Daoy (cell line): ENCODE measurements at regions not wholly inside any gene's neighbourhood (a gene's known extent, or its start where the extent isn't known, plus 50 kb on each side); places are given as distances from the start of the nearest gene placed in this dataset.
"Not testable (repeated sequence)": the region's sequence is repeated elsewhere in the genome, so short reads cannot be mapped to it uniquely, and the experiment has no call there.

ENCODE experiments used
- DNase-seq: peaks from one replicate; pipeline ENCODE4 v3.0.0-alpha.2; 2015; ENCODE audit warnings: low read depth

DNA sequence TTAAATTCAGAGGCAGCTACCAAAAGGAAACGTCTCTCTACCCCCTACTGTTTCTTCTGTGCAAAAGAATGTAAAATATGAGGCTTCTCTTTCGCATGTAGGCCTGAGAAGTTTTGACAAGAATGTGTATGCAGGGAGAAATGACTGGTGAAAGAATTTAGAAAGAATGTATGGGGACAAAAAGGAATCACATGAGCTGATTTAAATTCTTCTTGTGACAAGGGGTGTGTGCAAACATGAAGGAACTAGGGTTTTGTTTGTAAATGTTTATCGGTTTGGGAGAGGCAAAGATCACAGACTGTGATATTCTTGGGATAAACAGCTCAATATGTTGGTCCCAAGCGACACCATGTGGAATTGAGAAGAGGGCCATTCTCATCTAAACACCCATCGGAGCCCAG lies 345.2 kb upstream of the VRK2 start:
- DNase-seq = peak; percentile 2

DNA sequence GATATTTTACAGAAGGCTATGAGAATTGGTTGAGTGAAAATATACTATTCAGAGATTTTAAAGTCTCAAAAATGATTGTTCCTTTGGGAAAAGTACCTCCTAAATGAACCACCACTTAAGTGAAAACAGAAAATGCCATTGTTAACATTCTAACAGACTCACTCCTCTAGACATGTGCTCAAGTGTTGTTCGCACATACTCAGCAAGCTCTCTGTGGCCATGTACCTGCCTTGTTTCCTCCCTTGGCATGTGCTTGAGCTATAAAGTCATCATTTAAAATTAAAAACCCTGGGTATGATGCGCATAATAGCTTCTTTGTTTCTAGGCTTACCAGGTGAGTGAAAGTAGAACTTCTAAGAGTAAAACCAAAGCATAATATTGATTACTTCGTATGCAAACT lies 343.2 kb upstream of the VRK2 start:
- DNase-seq = no peak

DNA sequence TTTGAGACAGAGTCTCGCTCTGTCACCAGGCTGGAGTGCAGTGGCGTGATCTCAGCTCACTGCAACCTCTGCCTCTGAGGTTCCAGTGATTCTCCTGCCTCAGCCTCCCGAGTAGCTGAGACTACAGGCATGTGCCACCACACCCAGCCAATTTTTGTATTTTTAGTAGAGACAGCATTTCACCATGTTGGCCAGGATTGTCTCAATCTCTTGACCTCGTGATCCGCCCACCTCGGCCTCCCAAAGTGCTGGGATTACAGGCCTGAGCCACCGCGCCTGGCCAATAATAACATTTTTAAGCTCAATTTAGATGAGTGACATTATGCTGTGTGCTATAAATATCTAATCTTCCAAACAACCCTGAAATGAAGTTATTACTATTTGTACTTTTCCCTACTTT lies 338.8 kb upstream of the VRK2 start:
- DNase-seq = not testable (repeated sequence)

DNA sequence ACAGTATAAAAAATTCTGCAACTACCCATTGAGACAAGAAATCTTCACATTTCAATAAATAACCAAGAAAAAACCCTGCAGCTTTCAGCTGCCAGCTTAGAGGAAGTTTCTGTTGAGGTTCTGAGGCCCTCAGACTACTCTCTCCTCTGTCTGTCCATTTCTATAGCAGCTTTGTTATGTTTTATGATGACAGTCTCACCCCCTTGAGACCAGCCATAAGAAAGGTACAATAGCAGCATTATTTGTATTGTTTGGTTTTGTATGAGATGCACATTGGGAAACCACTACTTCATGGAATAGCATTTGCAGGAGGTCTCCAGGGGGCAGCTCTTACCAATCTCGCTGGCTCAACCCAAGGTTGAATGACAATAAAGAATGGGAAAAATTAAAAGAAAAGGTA lies 334.6 kb upstream of the VRK2 start:
- DNase-seq = no peak

DNA sequence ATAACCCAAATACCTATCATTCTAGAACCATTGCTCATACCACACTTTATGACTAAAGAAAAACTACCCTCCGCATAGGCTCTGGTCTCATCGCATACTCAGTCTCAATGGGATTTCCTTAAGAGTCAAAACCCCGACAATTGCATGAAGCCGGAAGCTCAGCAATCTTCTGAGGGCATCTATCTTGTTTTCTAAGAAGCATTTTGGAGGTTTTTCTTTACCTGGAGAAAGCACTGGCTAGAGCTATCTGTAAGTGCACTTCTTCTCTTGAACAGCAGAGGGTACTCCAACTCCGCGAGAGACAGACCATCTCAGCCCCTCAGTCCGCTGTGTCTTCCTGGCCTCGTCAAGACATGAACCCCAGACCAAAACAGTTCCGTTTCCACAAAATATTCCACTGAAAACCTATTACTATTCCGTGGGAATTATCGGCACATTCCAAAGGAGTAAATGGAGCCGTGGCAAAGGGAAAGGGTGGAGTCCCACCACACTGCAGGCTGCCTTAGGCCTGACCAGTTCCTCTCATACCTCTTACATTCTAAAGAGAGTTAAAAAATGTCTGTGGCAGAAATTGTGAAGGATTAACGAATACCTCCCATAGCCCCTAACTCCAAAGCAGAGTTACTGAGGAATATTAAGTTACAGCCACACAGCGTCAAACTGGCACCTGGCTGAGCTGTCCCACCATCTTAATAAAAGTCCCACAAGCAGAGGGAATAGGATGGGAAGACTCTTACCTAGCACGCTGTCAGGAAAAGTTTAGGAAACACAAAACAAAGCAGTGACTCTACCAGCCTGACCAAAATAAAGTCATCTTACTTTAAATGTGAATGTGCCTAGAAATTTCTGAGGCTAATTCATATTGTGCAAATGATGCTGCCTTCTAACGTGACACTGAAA lies 325.6 kb upstream of the VRK2 start:
- DNase-seq = peak; percentile 67

DNA sequence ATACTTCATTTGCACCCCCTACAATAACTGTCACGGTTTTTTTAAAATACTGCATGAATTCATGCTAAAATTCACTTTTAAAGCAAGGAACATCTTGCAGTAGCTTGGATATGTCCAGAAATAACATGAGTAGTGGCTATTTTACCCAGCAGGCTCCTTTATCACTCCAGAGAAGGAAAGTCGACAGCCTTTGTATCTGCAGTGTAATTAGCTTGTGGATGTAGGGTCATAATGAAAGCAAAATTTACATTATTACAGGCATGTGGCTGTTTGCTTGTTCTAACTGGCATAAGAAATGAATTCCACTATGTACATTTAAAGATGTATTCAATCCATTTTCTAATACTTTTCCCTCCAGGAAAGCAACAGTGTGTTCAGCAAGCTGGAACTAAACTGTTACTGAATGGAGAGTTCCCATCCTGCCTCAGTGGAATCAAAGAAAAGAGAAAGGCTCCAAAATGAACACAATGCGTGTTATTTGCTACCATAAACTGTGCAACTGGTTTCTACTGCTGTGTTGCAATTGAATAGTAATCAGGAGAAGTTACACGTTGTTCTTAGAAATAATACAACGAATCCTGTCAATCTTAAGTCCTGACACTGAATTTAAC lies 321.2 kb upstream of the VRK2 start:
- no peak for DNase-seq

DNA sequence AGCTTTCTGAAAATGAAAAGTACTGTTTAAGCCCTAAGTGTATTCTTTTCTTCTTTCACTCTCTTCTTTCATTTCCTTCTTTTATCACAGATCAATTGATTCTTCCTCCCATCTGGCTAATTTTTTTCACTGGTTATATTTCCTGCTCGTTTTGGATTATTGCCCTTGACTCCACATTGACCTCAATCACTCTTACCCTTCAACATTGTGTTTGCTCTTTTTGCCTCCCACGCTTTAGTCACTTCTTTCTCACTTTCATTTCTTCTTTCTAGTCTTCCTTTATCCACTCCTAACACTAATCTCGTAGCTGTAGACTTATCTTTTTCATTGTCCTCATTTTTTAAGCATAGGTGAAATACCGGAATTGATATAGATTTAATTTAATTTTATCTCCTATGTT lies 320.3 kb upstream of the VRK2 start:
- DNase-seq = no peak

DNA sequence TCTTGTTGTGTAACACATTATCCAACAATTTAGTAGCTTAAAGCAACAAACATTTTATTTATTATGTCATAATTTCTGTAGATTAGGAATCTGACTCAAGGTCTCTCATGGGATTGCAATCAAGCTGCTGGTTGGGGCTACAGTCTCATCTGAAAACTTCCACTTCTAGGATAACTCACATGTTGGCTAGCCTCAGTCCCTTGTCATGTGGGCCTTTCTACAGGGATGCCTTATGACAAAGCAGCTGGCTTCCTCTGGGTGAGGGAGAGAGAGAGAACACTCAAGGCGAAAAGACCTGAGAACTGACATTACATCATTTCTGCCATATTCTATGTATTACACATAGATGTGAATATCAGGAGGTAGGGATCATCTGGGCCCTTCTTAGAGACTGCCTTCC lies 317.9 kb upstream of the VRK2 start:
- no peak for DNase-seq

DNA sequence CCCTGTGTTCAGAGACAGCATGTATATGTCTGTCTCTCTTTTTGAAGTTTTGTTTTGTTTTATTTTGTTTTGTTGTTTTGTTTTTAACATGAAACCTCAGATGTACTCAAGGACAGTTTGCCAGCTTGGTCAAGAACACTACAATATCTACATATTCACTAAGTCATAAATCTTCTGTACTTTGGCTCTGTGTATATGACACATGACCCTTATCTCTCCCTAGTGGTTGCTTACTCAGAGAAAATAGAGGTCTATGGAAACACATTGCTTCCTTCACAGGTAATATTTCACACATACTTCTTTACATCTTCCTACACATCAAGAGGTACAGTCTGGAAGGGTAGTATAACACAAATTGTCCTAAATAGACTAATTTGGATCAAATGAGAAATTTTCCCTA lies 312.6 kb upstream of the VRK2 start:
- no peak for DNase-seq

DNA sequence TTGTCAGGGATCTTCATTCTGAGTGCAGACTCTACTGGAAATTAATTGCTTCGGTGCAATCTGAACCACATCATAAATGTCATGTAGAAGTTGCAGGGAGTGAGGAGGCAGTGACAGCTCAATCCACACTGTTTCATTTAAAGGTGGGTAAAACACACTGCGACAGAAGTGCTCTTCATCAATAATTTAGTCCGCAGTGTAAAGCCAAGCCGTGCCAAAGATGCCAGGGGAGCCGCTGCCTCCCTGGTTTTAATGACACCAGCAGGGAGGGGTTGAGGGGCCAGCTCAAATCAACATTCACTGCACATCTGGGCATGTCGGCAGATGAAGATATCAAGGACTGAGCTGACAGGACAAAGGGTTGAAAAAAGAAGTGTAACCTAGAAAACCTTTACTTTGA lies 305.7 kb upstream of the VRK2 start:
- no peak for DNase-seq

DNA sequence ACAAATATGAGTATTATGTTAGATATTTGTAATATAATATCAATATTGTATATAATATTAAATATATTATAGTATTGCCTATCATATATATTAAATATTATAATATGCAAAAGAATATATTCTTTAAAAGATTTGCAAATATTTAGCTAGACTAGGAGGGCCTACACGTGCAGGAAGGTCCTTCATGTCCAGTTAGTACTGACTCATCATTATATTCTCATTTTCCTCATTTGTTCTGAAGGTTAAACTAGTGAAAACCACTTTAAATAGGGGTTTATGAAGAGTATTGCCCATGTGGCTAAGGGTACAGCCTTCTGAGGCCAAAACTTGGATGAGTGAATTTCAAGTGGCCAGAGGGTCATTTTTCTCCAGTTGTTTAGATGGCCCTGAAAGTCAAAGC lies 293.0 kb upstream of the VRK2 start:
- DNase-seq = no peak

DNA sequence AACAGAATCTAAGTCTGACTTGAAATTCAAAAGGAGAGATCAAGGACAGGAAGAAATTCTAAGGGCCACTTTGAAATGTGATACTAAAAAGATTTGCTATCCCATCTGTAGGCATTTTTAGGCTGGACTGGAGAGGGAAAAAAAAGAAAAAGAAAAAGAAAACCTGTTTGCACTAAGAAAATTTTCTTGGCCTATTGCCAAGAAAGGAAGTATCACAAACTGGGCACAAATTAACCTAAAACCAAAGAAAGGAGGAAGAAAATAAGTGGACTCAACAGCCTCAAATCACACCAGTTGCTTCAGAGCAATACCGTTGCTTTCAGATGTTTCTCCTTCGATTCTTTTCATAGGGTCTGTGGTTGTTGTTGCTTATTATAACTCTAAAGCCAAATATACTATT lies 287.9 kb upstream of the VRK2 start:
- DNase-seq = no peak

DNA sequence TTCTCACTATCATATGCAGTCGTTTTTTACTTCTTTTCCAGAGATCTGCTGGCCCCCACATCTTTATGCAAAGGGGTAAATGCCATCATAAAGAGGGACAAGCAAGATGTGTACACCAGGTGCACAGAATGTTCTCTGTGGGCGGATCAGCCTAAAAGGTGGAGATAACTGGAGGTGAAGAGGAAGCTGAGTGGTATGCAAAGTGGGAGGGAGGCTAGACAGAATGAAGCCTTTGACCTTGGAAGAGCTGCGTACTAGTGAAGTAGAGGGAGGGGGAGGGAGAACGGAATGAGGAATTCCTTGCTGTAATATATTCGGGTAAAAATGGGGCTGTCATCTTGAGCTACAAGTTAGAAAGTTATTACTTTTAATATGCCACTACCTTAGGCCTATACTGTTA lies 287.5 kb upstream of the VRK2 start:
- no peak for DNase-seq

DNA sequence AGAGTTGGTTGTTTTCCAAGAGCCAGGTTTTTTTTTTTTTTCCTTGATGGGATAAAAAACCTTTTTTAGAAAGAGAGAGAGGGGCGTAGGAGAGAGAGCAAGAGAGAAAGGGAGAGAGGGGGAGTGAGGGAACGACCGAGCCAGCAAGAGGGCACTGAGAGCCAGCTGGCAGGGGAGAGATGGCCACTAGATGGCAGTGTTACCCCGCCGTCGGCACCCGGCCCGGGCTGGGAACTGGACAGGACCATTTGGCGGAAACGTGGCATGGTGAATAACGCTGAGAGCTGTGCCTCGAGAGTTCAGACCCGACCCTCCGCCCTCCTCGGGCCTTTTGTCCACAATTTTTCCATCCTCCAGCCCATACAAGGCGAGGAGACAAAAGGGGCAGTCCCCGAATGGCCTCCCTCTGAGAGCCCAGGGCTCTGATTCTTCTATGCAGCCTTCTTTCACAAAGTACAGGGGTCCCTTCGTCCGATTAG lies 286.7 kb upstream of the VRK2 start:
- DNase-seq = peak; percentile 87

DNA sequence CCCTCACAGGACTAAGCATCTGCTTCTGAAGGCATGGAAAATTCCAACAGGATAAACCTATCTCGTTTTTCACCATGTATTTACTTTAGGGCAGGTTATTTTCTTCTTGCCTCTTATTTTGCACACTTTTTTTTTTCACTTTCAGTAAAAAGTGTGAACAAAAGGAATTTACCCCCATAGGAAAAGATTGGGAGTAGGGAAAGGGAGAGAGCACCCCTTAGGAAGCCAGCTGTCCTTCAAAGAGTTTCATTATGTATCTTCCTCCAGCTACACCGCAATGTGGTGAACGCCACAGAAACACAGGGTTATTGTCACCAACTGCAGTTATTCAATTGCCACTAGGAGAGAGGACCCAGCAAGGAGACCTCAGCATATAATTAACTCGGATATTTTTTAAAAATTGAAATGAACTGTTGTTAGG lies 286.2 kb upstream of the VRK2 start:
- no peak for DNase-seq

DNA sequence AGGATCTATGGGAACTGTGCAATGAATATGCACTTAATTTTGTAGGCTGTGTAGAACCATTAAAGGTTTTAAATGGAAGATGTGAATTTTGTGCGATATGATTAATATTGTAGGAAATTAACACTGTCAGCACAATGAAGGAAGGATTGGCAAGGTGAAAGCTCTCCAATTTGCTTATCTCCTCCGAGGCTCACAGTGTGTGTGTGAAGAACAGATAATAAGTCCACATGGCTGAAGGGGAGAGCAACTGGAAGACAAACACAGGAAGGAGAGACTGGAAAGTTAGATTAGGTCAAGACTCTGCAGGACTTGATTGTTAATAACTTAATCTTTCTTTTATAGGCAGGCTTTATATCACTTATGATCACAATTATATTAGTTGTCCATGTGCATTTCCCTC lies 269.7 kb upstream of the VRK2 start:
- no peak for DNase-seq

DNA sequence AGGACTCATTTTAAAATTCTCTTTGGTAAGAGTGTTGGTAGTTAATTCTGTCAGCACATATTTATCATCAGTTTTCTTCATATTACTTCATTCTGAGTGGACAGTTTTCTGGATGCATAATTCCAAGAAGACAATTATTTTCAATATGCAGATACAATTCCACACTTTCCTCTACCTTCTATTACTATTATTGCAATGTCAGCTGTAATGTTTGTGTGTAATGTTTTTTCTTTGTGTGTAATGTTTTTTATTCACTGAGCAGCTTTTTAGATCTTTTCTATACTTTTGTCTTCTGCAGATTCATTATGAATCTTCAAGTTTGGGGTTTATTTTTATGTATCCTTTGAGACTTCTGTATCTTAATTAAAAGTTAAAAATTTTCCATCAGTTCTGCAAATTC lies 264.0 kb upstream of the VRK2 start:
- no peak for DNase-seq

DNA sequence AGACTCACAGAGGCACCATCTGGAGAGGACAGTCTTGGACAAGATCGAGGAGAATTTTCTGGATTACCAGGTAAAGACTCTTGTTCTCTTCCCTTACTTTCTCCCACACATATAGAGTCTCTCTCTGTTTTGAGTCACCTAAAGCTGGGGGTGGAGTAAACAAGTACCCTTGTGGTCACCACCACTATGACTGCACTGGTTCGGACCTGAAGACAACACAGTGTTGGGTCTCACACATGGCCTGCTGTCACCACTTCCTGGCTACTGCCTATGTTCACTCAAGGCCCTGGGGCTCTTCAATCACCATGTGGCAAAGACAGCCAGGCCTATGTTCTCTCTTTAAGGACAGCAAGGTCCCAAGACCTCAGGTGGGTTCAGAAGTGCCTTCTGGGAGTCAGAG lies 253.3 kb upstream of the VRK2 start:
- no peak for DNase-seq

DNA sequence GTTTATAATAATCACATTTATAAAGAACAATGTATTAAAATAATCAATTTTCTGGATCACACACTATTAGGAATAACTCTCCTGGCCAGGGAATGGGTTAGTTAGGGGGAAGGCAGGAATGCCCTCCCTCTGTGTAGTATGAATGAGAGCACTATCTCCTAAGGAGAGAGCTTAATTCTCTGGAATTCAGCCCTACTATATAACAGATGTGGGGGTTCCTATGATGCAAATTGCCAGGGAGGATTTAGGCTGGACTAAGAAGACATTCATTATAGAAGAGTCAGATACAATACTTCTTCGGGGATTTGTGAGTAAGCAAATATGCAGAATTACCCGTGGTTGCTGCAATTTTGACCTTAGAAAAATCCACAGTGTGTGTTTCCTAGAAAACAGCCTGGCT lies 250.1 kb upstream of the VRK2 start:
- no peak for DNase-seq

DNA sequence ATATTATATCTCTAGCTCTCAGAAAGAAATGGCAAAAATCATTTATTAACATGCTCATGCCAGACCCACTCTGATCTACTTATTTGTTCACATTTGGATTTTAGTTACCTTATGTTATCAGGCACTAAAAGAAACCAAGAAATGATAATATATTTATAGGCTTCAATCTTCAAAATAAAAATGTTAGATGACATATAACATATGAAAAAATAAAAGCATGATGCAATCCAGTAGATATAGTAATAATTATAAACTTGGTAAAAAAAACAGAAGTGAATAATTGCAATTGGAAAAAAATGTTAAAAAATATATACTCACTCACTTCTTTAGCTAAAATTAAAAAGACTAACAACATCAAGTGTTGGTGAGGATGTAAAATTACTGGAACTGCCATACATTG lies 248.3 kb upstream of the VRK2 start:
- DNase-seq = no peak

DNA sequence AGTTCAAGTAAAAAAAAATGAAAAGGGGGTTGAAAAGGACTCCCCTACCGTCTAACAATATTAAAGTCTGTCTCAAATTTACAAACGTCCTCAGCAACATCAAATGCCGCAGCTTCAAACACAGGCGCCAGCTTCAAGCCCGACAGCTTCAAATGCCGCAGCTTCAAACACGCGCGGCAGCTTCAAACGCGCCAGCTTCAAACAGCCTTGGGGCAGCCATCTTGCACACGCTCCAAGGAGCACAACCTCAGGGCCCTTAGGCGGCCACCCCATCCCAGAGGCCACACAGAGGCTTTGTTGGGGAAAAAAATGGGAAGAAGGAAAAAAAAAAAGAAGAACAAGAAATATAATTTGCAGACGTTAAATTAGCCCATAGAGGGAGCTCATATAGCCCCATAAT lies 244.4 kb upstream of the VRK2 start:
- DNase-seq = peak; percentile 8

DNA sequence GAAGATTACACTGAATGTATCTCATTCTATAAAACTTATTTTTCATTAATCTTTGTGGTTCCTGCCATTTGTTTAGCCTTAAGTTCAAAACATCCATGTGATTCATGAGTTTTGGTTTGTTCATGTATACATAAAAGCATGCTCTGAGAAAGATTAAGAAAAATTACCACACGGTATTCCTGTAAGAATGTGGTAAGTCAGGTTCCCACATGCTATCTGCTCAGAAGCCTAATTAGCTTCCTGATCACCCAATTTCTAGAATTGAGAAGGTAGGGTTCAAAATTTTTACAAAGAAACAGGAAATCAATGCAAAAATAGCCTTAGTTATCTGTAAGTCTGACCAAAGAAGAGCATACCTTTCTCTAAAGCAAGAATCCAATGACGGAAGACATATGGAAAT lies 241.6 kb upstream of the VRK2 start:
- DNase-seq = no peak

DNA sequence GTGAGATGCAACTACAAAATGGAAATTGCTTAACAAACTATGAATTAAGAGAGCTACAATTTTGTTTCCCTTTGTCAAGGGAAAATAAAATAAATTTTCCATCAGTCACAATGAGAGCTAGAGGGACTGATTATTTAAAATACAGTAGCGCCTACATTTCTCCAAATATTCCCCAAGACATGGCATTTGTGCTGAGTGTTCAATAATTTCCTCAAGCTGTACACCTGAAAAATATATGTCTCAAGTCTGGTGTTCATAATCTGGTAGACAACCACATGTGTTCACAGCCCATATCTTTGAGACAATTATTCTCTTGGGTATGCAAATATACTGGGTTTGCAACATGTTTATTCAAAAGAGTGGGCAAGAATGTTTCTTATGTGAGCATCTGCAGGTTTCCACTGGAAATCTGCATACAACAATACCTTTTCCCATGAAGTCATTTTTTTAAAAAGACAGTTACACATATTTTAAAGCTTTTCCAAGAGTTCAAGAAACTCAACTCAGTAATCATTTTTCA lies 240.1 kb upstream of the VRK2 start:
- DNase-seq = no peak
